ENCODE measurements at regions not wholly inside any gene's neighbourhood (a gene's known extent, or its start where the extent isn't known, plus 50 kb on each side); places are given as distances from the start of the nearest gene placed in this dataset.

- TF ChIP-seq RAD21 (IDR thresholded peaks at IDR 0.05 in 1 of 2, conservative IDR thresholded peaks at IDR 0.05 in 1 of 2; ENCODE audit: low read depth in 2 of 2, low read length in 2 of 2) (no peak; a peak in 1 of 4 replicates), CTBP2 (IDR thresholded peaks at IDR 0.05; ENCODE audit: borderline replicate concordance, insufficient read depth, insufficient read length, low read length) (no peak), CBX8 (IDR thresholded peaks at IDR 0.05; ENCODE audit: borderline replicate concordance, low read depth, low read length) (no peak)
Observed at GRCh38 chr6:95078457-95078856, 498.9 kb upstream of the MANEA start (continued).
